ENCODE measurements at regions not wholly inside any gene's neighbourhood (a gene's known extent, or its start where the extent isn't known, plus 50 kb on each side); places are given as distances from the start of the nearest gene placed in this dataset.

- no peak for FAIRE-seq
- Histone ChIP-seq H4K20me1 (replicated peaks; ENCODE audit: control insufficient read depth, extremely low read depth, insufficient read depth, low read length) (no peaks in the 10 kb centered on the region), H3K27me3 (ENCODE audit: control insufficient read depth in 2 of 2, insufficient read depth in 2 of 2, low read length in 2 of 2) (no peaks in the 10 kb centered on the region), H3K4me1 (ENCODE audit: control insufficient read depth, extremely low read depth, insufficient read depth, low read length) (no peaks in the 10 kb centered on the region), H2AFZ (ENCODE audit: low read depth, low read length) (no peak overlapping the region), H3K79me2 (ENCODE audit: control insufficient read depth, insufficient read depth, low read length) (no peaks in the 10 kb centered on the region), H3K27ac (ENCODE audit: insufficient read depth, low read depth, low read length) (no peak overlapping the region), H3K9ac (replicated peaks; ENCODE audit: extremely low read depth, insufficient read depth, low read length) (no peak overlapping the region), H3K4me3 (replicated peaks in 1 of 3; ENCODE audit: insufficient read depth in 1 of 3, low read depth in 1 of 3, low read length in 3 of 3) (no peak overlapping the region), H3K9me3 (replicated peaks; ENCODE audit: control insufficient read depth, insufficient read depth, low read length) (no peaks in the 10 kb centered on the region), H3K9me1 (replicated peaks; ENCODE audit: control insufficient read depth, extremely low read depth, insufficient read depth, low read length) (no peaks in the 10 kb centered on the region), H3K4me2 (ENCODE audit: insufficient read depth, low read length) (no peak overlapping the region), H3K36me3 (ENCODE audit: control insufficient read depth in 2 of 2, extremely low read depth in 1 of 2, insufficient read depth in 2 of 2, low read length in 2 of 2) (no peaks in the 10 kb centered on the region)
- dilution Hi-C loops (cut with MboI; ENCODE audit: extremely low pct_ligation_motif_present, low sequenced_read_pairs), result no loop called here
- no peak for TF ChIP-seq MYC (IDR thresholded peaks at IDR 0.05; ENCODE audit: low read depth, low read length)
- no TSS peak for BruUV-seq (replicated peaks)
- CTCF ChIA-PET, result no interaction called here
- DNase-seq (ENCODE audit: low read depth, low spot score), result no peak
- POLR2A ChIA-PET, result no interaction called here
- intact Hi-C loops (cut with micrococcal nuclease), result no loop called here
Measured at GRCh38 chr2:150729495-150729955, 242.1 kb upstream of the RND3 start.

GRCh38 chr2:150718280-150718679 lies 230.8 kb upstream of the RND3 start:
- ChIA-PET CTCF (no interaction called here), POLR2A (no interaction called here)
- Histone ChIP-seq H3K9ac (replicated peaks; ENCODE audit: extremely low read depth, insufficient read depth, low read length) (no peak overlapping the region), H3K4me2 (ENCODE audit: insufficient read depth, low read length) (no peak overlapping the region), H3K27ac (ENCODE audit: insufficient read depth, low read depth, low read length) (no peak overlapping the region), H3K4me3 (replicated peaks in 1 of 3; ENCODE audit: insufficient read depth in 1 of 3, low read depth in 1 of 3, low read length in 3 of 3) (no peak overlapping the region), H3K79me2 (ENCODE audit: control insufficient read depth, insufficient read depth, low read length) (no peaks in the 10 kb centered on the region), H3K27me3 (ENCODE audit: control insufficient read depth in 2 of 2, insufficient read depth in 2 of 2, low read length in 2 of 2) (no peaks in the 10 kb centered on the region), H3K9me1 (replicated peaks; ENCODE audit: control insufficient read depth, extremely low read depth, insufficient read depth, low read length) (no peaks in the 10 kb centered on the region), H4K20me1 (replicated peaks; ENCODE audit: control insufficient read depth, extremely low read depth, insufficient read depth, low read length) (no peaks in the 10 kb centered on the region), H3K36me3 (ENCODE audit: control insufficient read depth in 2 of 2, extremely low read depth in 1 of 2, insufficient read depth in 2 of 2, low read length in 2 of 2) (no peaks in the 10 kb centered on the region), H2AFZ (ENCODE audit: low read depth, low read length) (no peak overlapping the region), H3K9me3 (replicated peaks; ENCODE audit: control insufficient read depth, insufficient read depth, low read length) (no peaks in the 10 kb centered on the region), H3K4me1 (ENCODE audit: control insufficient read depth, extremely low read depth, insufficient read depth, low read length) (no peaks in the 10 kb centered on the region)
- DNase-seq (ENCODE audit: low read depth, low spot score) (no peak), FAIRE-seq (no peak)
- dilution Hi-C loops (cut with MboI; ENCODE audit: extremely low pct_ligation_motif_present, low sequenced_read_pairs) (no loop called here), intact Hi-C loops (cut with micrococcal nuclease) (loop anchor here (10.0 kb wide), 1 partner anchor 287 kb away; no protein-coding TSS in a partner anchor)
- no peak for TF ChIP-seq MAX (IDR thresholded peaks at IDR 0.05; ENCODE audit: insufficient read depth, insufficient read length)
- no peak for TF ChIP-seq POLR2A (IDR thresholded peaks at IDR 0.05; ENCODE audit: low read depth, low read length)
- TF ChIP-seq FOS (IDR thresholded peaks at IDR 0.05; ENCODE audit: borderline replicate concordance, insufficient read depth, low read length), result no peak
- no peak for TF ChIP-seq MYC (IDR thresholded peaks at IDR 0.05; ENCODE audit: low read depth, low read length)
- no peak for TF ChIP-seq EZH2 (IDR thresholded peaks at IDR 0.05; ENCODE audit: borderline replicate concordance, low read depth, low read length, severe bottlenecking)
- no peak for TF ChIP-seq POLR2AphosphoS5 (IDR thresholded peaks at IDR 0.05; ENCODE audit: insufficient read depth, low read depth, low read length)
- TF ChIP-seq GATA2 (IDR thresholded peaks at IDR 0.05; ENCODE audit: insufficient read depth, insufficient read length, low read depth, low read length), result no peak
- TF ChIP-seq JUN (IDR thresholded peaks at IDR 0.05; ENCODE audit: borderline replicate concordance, insufficient read depth, insufficient read length, low read depth), result no peak
- no peak for TF ChIP-seq CTCF (IDR thresholded peaks at IDR 0.05; ENCODE audit: extremely low read depth in 1 of 2, insufficient read depth in 1 of 2, low read depth in 1 of 2, low read length in 2 of 2)
- no TSS peak for BruUV-seq (replicated peaks)

Measured in endothelial cell of umbilical vein (primary cell).